Lower leg skin (tissue), 3 donors: ENCODE measurements at regions not wholly inside any gene's neighbourhood (a gene's known extent, or its start where the extent isn't known, plus 50 kb on each side); places are given as distances from the start of the nearest gene placed in this dataset.
"Not testable (repeated sequence)": the region's sequence is repeated elsewhere in the genome, so short reads cannot be mapped to it uniquely, and the experiment has no call there.

ENCODE experiments used
- POLR2A ChIP-seq, 2 donors: fragments of 450-650 bp; IDR thresholded peaks; one replicate each; pipeline ENCODE4 v1.6.1; 2016 to 2017; ENCODE audit warnings: antibody characterized with exemption in 2 of 2, mild to moderate bottlenecking in 1 of 2, moderate library complexity in 1 of 2
- TF ChIP-seq, protein P1 (sequence below), 3 donors: fragments of 450-650 bp; IDR thresholded peaks; one replicate each; pipeline ENCODE4 v1.5.1; 2016; ENCODE audit warnings: antibody characterized with exemption in 3 of 3, mild to moderate bottlenecking in 3 of 3, moderate library complexity in 2 of 3

DNA sequence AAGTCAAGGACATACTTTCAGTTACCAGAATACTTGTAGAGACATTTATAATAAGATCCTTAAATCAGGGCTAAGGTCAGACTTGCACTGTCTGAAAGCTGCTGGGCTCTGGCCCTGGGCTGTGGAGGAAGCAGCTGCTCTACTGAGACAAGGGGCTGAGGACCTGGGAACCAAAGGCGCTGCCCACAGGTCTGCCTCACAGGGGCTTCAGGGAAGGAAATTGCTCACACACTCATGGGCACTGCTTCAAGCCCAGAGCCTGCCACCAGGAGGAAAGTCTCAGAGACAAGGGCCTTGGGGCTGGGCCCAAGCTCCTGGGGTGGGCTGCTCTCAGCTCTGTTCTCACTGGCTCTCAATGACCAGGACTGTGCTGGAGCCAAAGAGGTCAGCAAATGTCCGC, 614.1 kb downstream of the RPIA start:
- TF ChIP-seq, protein P1, sequence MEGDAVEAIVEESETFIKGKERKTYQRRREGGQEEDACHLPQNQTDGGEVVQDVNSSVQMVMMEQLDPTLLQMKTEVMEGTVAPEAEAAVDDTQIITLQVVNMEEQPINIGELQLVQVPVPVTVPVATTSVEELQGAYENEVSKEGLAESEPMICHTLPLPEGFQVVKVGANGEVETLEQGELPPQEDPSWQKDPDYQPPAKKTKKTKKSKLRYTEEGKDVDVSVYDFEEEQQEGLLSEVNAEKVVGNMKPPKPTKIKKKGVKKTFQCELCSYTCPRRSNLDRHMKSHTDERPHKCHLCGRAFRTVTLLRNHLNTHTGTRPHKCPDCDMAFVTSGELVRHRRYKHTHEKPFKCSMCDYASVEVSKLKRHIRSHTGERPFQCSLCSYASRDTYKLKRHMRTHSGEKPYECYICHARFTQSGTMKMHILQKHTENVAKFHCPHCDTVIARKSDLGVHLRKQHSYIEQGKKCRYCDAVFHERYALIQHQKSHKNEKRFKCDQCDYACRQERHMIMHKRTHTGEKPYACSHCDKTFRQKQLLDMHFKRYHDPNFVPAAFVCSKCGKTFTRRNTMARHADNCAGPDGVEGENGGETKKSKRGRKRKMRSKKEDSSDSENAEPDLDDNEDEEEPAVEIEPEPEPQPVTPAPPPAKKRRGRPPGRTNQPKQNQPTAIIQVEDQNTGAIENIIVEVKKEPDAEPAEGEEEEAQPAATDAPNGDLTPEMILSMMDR (IDR thresholded peaks at IDR 0.05), result not testable (repeated sequence)
- not testable (repeated sequence) for TF ChIP-seq POLR2A (IDR thresholded peaks at IDR 0.05)
